Hepatocyte (in vitro differentiated cells): ENCODE measurements at regions not wholly inside any gene's neighbourhood (a gene's known extent, or its start where the extent isn't known, plus 50 kb on each side); places are given as distances from the start of the nearest gene placed in this dataset.

ENCODE experiments used
- DNase-seq: peaks from one replicate; pipeline ENCODE4 v3.0.0-alpha.2; 2016; ENCODE audit warnings: low spot score
- H2AFZ ChIP-seq: fragments of 200-600 bp; sonication (generic); 2 replicates; pipeline ENCODE4 v1.6.0; 2016; ENCODE audit warnings: antibody characterized with exemption, mild to moderate bottlenecking
- H3K27ac ChIP-seq: fragments of 200-600 bp; sonication (generic); 2 replicates; pipeline ENCODE4 v1.5.1; 2016; ENCODE audit warnings: mild to moderate bottlenecking
- H3K27me3 ChIP-seq: fragments of 200-600 bp; sonication (generic); 2 replicates; pipeline ENCODE4 v1.6.1; 2016
- H3K36me3 ChIP-seq: fragments of 200-600 bp; sonication (generic); replicated peaks from 2 replicates; pipeline ENCODE4 v1.5.1; 2016; ENCODE audit warnings: low read depth; ENCODE audit not compliant: insufficient read depth
- H3K4me1 ChIP-seq: fragments of 200-600 bp; sonication (generic); 2 replicates; pipeline ENCODE4 v1.5.1; 2016; ENCODE audit warnings: mild to moderate bottlenecking, moderate library complexity; ENCODE audit not compliant: insufficient read depth
- H3K4me2 ChIP-seq: fragments of 200-600 bp; sonication (generic); 2 replicates; pipeline ENCODE4 v1.6.0; 2016
- H3K4me3 ChIP-seq: fragments of 200-600 bp; sonication (generic); 2 replicates; pipeline ENCODE4 v1.5.1; 2016; ENCODE audit warnings: mild to moderate bottlenecking
- H3K79me2 ChIP-seq: fragments of 200-600 bp; sonication (generic); 2 replicates; pipeline ENCODE4 v1.6.0; 2017; ENCODE audit warnings: mild to moderate bottlenecking
- H3K9me2 ChIP-seq: fragments of 200-600 bp; sonication (generic); replicated peaks from 2 replicates; pipeline ENCODE4 v1.6.0; 2017; ENCODE audit warnings: mild to moderate bottlenecking; ENCODE audit not compliant: insufficient read depth
- H3K9me3 ChIP-seq: fragments of 200-600 bp; sonication (generic); 2 replicates; pipeline ENCODE4 v1.5.1; 2016; ENCODE audit warnings: low read depth, mild to moderate bottlenecking
- H4K20me1 ChIP-seq: fragments of 200-600 bp; sonication (generic); 2 replicates; pipeline ENCODE4 v1.6.0; 2016; ENCODE audit warnings: mild to moderate bottlenecking; ENCODE audit not compliant: insufficient read depth, poor library complexity, severe bottlenecking
- CTCF ChIP-seq: fragments of 200-600 bp; sonication (generic); IDR thresholded peaks from 2 replicates; pipeline ENCODE4 v1.5.1; 2016; ENCODE audit warnings: antibody characterized with exemption, mild to moderate bottlenecking; ENCODE audit not compliant: poor library complexity
- EZH2 ChIP-seq: fragments of 200-600 bp; sonication (generic); IDR thresholded peaks from 2 replicates; pipeline ENCODE4 v1.6.1; 2016; ENCODE audit warnings: antibody characterized with exemption, mild to moderate bottlenecking, borderline replicate concordance
- EZH2phosphoT487 ChIP-seq: fragments of 200-600 bp; sonication (generic); IDR thresholded peaks from one replicate; pipeline ENCODE4 v1.6.1; 2018; ENCODE audit warnings: antibody characterized with exemption, mild to moderate bottlenecking, low read depth, moderate library complexity; ENCODE audit not compliant: unreplicated experiment, severe bottlenecking
- WGBS: methylation state at CpG from one replicate; pipeline ENCODE4 v1.1.6; 2016; ENCODE audit warnings: low lambda C conversion rate; ENCODE audit errors: missing lambda C conversion rate; 5-methylcytosine and 5-hydroxymethylcytosine counted together

- no peak for DNase-seq
- Histone ChIP-seq H3K27me3 (no peaks in the 10 kb centered on the region), H3K4me1 (no peaks in the 10 kb centered on the region), H3K9me2 (no peaks in the 10 kb centered on the region), H3K9me3 (no peaks in the 10 kb centered on the region), H3K4me2 (no peak overlapping the region), H2AFZ (no peak overlapping the region), H4K20me1 (no peaks in the 10 kb centered on the region), H3K36me3 (no peaks in the 10 kb centered on the region), H3K4me3 (no peak overlapping the region), H3K79me2 (no peaks in the 10 kb centered on the region), H3K27ac (no peak overlapping the region)
- TF ChIP-seq EZH2 = no peak
- TF ChIP-seq EZH2phosphoT487 = no peak
- TF ChIP-seq CTCF = no peak
Observed at GRCh38 chr13:34452831-34453230, 489.2 kb upstream of the NBEA start.

GRCh38 chr13:34458756-34459715, 483.0 kb upstream of the NBEA start:
- no peak overlapping the region for H3K4me3 ChIP-seq
- peaks cover 11% of the 10 kb centered on the region for H3K4me1 ChIP-seq
- no peak for DNase-seq
- no peaks in the 10 kb centered on the region for H3K27me3 ChIP-seq
- no peak overlapping the region for H3K4me2 ChIP-seq
- no peaks in the 10 kb centered on the region for H3K36me3 ChIP-seq
- no peaks in the 10 kb centered on the region for H3K79me2 ChIP-seq
- WGBS = 44% methylated on average over 4 of the region's 4 CpGs
- no peak overlapping the region for H2AFZ ChIP-seq
- no peaks in the 10 kb centered on the region for H4K20me1 ChIP-seq
- H3K9me2 ChIP-seq = no peaks in the 10 kb centered on the region
- H3K9me3 ChIP-seq = no peaks in the 10 kb centered on the region
- TF ChIP-seq EZH2 = no peak
- H3K27ac ChIP-seq = peak overlapping the region; percentile 43

- no peaks in the 10 kb centered on the region for H3K27me3 ChIP-seq
- H3K9me2 ChIP-seq = no peaks in the 10 kb centered on the region
- TF ChIP-seq EZH2 (no peak), CTCF (no peak), EZH2phosphoT487 (no peak)
- no peak overlapping the region for H2AFZ ChIP-seq
- no peaks in the 10 kb centered on the region for H3K9me3 ChIP-seq
- H4K20me1 ChIP-seq = no peaks in the 10 kb centered on the region
- H3K36me3 ChIP-seq = no peaks in the 10 kb centered on the region
- H3K4me1 ChIP-seq = peaks cover 11% of the 10 kb centered on the region
- no peak overlapping the region for H3K4me2 ChIP-seq
- 87% methylated on average over 8 of the region's 8 CpGs for WGBS
- no peak overlapping the region for H3K27ac ChIP-seq
- no peak overlapping the region for H3K4me3 ChIP-seq
- no peak for DNase-seq
- no peaks in the 10 kb centered on the region for H3K79me2 ChIP-seq
Observed at GRCh38 chr13:34459856-34460255, 482.2 kb upstream of the NBEA start.

GRCh38 chr13:34462843-34463242, 479.2 kb upstream of the NBEA start:
- no peak for TF ChIP-seq EZH2
- TF ChIP-seq EZH2phosphoT487 = no peak
- no peak for TF ChIP-seq CTCF
- WGBS = 84% methylated on average over 4 of the region's 4 CpGs
- no peak overlapping the region for H3K4me3 ChIP-seq
- H4K20me1 ChIP-seq = no peaks in the 10 kb centered on the region
- no peak overlapping the region for H3K4me2 ChIP-seq
- H3K9me2 ChIP-seq = no peaks in the 10 kb centered on the region
- no peaks in the 10 kb centered on the region for H3K27me3 ChIP-seq
- no peaks in the 10 kb centered on the region for H3K9me3 ChIP-seq
- peaks cover 11% of the 10 kb centered on the region for H3K4me1 ChIP-seq
- DNase-seq = no peak
- H3K79me2 ChIP-seq = no peaks in the 10 kb centered on the region
- no peaks in the 10 kb centered on the region for H3K36me3 ChIP-seq
- no peak overlapping the region for H3K27ac ChIP-seq
- H2AFZ ChIP-seq = no peak overlapping the region
